Activated CD4-positive, alpha-beta T cell treated with anti-CD3 and anti-CD28 coated beads, Interleukin-10, Interleukin-2, amounts not matched to agents 100 ng/mL and 50 ng/mL, durations not matched to agents 16 hours and 8 hours (primary cell): ENCODE measurements at regions not wholly inside any gene's neighbourhood (a gene's known extent, or its start where the extent isn't known, plus 50 kb on each side); places are given as distances from the start of the nearest gene placed in this dataset.

Experiments used
- DNase-seq: peaks from one replicate; pipeline ENCODE4 v3.0.0-alpha.2; 2020

DNA sequence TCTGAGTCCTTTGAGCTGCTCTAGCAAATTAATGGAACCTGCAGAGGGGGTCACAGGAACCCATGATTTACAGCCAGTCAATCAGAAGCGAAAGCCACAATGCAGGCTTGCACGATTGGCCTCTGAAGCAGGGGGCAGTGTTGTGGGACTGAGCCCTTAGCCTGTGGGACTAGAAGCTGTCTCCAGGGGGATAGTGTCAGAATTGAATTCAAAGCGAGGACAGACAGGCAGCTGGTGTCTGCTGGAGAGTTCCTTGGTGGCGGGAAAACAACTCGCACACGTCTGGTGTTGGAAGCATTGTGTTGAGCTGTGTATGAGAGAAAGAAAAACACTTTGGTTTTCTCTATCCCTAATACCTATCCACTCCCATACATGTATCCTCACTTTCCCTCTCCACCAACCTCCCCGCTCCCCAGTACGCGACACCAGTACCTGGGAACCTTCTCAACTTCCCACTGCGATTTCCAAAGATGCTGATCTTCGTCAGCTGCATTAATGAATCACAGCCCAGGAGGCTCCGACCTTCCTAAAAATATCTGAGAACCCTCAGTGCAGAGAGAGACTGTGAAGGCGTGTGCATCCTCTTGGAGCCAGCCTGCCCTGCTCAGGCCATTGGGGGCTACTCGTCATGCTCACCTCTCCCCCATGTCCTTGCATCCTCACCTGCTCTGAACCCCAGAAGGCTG lies 88.2 kb downstream of the HS1BP3 start:
- no peak for DNase-seq

DNA sequence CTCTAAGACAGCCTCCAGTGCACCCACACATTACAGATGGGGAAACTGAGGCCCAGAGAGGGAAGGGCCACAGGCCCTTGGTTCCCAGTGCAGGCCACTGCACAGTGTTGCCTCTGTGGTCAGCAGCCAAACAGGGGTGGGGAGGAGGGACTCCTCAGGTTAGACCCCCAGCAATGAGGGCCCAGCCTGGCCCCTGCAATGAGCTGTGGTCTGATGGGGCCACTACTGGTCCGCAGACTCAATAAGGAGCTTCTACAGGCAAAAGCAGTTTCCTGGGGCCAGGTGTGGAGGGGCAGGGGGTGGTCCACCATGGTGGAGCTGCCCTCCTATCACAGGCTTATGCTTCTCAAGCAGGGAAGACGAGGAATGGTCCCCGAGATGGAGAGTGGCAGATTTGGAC lies 87.6 kb downstream of the HS1BP3 start:
- no peak for DNase-seq

GRCh38 chr2:20563833-20564232 lies 87.1 kb downstream of the HS1BP3 start:
- no peak for DNase-seq

- DNase-seq, result no peak
These were observed 85.7 kb downstream of the HS1BP3 start for GRCh38 chr2:20565101-20565622.

GRCh38 chr2:20565623-20566236 lies 85.2 kb downstream of the HS1BP3 start:
- DNase-seq, result no peak

DNA sequence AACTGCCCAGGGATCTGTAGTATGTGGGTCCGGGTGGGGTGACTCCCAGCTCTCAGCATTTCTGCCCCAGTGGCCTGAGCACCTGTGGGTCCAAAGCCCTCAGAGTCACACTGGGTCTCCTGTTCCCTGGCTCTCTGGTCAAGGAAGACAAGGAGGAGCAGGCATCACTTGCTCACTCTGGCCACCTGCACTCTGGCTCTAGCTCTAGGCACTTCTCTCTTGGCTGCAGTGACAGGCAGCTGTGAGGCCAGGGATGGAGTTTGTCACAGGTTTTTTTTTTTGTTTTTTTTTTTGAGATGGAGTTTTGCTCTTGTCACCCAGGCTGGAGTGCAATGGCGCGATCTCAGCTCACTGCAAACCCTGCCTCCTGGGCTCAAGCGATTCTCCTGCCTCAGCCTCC lies 84.6 kb downstream of the HS1BP3 start:
- no peak for DNase-seq

GRCh38 chr2:20567159-20567925 lies 83.6 kb downstream of the HS1BP3 start:
- DNase-seq, result no peak
